ENCODE measurements at regions not wholly inside any gene's neighbourhood (a gene's known extent, or its start where the extent isn't known, plus 50 kb on each side); places are given as distances from the start of the nearest gene placed in this dataset.

DNA sequence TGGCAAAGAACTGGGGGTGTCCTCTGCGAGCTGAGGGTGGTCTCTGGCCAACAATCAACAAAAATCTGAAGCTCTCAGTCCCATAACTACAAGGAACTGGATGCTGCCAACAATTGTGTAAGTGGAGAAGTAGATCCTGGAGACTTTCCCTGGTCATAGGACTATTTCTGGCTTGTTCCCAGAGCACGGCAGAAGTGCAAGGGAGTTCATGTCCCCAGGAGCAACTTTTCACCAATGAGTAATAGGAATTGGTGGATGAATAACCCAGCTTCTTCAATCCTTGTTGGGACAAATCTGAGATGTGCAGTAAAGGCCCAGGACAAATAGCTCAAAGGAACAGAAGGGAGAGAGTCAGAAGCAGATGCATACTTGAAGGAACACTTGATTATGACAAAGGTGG, 95.5 kb downstream of the QRSL1 start:
- DNase-seq (ENCODE audit: low spot score) (no peak), ATAC-seq (no peak)
- Histone ChIP-seq H3K79me2 (replicated peaks; ENCODE audit: insufficient read depth) (no peaks in the 10 kb centered on the region), H3K36me3 (ENCODE audit: insufficient read depth) (no peaks in the 10 kb centered on the region), H3K27me3 (ENCODE audit: insufficient read depth) (no peaks in the 10 kb centered on the region), H3F3A (replicated peaks; ENCODE audit: low read depth) (no peaks in the 10 kb centered on the region), H3K9me2 (ENCODE audit: insufficient read depth) (0 out of 2 replicates have a peak, but pooled peaks cover 3% of the 10 kb centered on the region), H3K4me3 (no peak overlapping the region), H2AFZ (no peak overlapping the region), H3K4me2 (no peak overlapping the region), H3K4me1 (ENCODE audit: insufficient read depth) (no peaks in the 10 kb centered on the region), H4K20me1 (replicated peaks; ENCODE audit: insufficient read depth) (no peaks in the 10 kb centered on the region), H3K27ac (ENCODE audit: low read depth) (no peak overlapping the region)
- Mint-ChIP-seq H3K9me3 (no peaks in the 10 kb centered on the region; the same call in 2 of the 3 replicates), H3K27ac (no peak overlapping the region), H3K27me3 (ENCODE audit: insufficient read depth, low read depth, poor library complexity) (peaks cover 9% of the 10 kb centered on the region), H3K4me3 (no peak overlapping the region), H3K36me3 (ENCODE audit: low read depth) (no peaks in the 10 kb centered on the region), H3K4me1 (0 out of 3 replicates have a peak, but pooled peaks cover 7% of the 10 kb centered on the region)
- TF ChIP-seq ZNF331 (CRISPR knock-in tag; IDR thresholded peaks at IDR 0.05; ENCODE audit: low read depth) (no peak), EZH2 (IDR thresholded peaks at IDR 0.05; ENCODE audit: low read depth, unreplicated experiment) (no peak), NANOG (IDR thresholded peaks at IDR 0.05; ENCODE audit: borderline replicate concordance) (no peak)
- TF ChIP-seq, protein P1, sequence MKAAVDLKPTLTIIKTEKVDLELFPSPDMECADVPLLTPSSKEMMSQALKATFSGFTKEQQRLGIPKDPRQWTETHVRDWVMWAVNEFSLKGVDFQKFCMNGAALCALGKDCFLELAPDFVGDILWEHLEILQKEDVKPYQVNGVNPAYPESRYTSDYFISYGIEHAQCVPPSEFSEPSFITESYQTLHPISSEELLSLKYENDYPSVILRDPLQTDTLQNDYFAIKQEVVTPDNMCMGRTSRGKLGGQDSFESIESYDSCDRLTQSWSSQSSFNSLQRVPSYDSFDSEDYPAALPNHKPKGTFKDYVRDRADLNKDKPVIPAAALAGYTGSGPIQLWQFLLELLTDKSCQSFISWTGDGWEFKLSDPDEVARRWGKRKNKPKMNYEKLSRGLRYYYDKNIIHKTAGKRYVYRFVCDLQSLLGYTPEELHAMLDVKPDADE (IDR thresholded peaks at IDR 0.05): no peak
- TF ChIP-seq, protein P2, sequence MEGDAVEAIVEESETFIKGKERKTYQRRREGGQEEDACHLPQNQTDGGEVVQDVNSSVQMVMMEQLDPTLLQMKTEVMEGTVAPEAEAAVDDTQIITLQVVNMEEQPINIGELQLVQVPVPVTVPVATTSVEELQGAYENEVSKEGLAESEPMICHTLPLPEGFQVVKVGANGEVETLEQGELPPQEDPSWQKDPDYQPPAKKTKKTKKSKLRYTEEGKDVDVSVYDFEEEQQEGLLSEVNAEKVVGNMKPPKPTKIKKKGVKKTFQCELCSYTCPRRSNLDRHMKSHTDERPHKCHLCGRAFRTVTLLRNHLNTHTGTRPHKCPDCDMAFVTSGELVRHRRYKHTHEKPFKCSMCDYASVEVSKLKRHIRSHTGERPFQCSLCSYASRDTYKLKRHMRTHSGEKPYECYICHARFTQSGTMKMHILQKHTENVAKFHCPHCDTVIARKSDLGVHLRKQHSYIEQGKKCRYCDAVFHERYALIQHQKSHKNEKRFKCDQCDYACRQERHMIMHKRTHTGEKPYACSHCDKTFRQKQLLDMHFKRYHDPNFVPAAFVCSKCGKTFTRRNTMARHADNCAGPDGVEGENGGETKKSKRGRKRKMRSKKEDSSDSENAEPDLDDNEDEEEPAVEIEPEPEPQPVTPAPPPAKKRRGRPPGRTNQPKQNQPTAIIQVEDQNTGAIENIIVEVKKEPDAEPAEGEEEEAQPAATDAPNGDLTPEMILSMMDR (conservative IDR thresholded peaks at IDR 0.05; ENCODE audit: low read depth in 2 of 2): no peak
- TF ChIP-seq, protein P3, sequence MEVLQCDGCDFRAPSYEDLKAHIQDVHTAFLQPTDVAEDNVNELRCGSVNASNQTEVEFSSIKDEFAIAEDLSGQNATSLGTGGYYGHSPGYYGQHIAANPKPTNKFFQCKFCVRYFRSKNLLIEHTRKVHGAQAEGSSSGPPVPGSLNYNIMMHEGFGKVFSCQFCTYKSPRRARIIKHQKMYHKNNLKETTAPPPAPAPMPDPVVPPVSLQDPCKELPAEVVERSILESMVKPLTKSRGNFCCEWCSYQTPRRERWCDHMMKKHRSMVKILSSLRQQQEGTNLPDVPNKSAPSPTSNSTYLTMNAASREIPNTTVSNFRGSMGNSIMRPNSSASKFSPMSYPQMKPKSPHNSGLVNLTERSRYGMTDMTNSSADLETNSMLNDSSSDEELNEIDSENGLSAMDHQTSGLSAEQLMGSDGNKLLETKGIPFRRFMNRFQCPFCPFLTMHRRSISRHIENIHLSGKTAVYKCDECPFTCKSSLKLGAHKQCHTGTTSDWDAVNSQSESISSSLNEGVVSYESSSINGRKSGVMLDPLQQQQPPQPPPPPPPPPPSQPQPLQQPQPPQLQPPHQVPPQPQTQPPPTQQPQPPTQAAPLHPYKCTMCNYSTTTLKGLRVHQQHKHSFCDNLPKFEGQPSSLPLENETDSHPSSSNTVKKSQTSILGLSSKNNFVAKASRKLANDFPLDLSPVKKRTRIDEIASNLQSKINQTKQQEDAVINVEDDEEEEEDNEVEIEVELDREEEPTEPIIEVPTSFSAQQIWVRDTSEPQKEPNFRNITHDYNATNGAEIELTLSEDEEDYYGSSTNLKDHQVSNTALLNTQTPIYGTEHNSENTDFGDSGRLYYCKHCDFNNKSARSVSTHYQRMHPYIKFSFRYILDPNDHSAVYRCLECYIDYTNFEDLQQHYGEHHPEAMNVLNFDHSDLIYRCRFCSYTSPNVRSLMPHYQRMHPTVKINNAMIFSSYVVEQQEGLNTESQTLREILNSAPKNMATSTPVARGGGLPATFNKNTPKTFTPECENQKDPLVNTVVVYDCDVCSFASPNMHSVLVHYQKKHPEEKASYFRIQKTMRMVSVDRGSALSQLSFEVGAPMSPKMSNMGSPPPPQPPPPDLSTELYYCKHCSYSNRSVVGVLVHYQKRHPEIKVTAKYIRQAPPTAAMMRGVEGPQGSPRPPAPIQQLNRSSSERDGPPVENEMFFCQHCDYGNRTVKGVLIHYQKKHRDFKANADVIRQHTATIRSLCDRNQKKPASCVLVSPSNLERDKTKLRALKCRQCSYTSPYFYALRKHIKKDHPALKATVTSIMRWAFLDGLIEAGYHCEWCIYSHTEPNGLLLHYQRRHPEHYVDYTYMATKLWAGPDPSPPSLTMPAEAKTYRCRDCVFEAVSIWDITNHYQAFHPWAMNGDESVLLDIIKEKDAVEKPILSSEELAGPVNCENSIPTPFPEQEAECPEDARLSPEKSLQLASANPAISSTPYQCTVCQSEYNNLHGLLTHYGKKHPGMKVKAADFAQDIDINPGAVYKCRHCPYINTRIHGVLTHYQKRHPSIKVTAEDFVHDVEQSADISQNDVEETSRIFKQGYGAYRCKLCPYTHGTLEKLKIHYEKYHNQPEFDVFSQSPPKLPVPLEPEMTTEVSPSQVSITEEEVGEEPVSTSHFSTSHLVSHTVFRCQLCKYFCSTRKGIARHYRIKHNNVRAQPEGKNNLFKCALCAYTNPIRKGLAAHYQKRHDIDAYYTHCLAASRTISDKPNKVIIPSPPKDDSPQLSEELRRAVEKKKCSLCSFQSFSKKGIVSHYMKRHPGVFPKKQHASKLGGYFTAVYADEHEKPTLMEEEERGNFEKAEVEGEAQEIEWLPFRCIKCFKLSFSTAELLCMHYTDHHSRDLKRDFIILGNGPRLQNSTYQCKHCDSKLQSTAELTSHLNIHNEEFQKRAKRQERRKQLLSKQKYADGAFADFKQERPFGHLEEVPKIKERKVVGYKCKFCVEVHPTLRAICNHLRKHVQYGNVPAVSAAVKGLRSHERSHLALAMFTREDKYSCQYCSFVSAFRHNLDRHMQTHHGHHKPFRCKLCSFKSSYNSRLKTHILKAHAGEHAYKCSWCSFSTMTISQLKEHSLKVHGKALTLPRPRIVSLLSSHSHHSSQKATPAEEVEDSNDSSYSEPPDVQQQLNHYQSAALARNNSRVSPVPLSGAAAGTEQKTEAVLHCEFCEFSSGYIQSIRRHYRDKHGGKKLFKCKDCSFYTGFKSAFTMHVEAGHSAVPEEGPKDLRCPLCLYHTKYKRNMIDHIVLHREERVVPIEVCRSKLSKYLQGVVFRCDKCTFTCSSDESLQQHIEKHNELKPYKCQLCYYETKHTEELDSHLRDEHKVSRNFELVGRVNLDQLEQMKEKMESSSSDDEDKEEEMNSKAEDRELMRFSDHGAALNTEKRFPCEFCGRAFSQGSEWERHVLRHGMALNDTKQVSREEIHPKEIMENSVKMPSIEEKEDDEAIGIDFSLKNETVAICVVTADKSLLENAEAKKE (CRISPR knock-in tag; IDR thresholded peaks at IDR 0.05): no peak
- TF ChIP-seq, protein P4, sequence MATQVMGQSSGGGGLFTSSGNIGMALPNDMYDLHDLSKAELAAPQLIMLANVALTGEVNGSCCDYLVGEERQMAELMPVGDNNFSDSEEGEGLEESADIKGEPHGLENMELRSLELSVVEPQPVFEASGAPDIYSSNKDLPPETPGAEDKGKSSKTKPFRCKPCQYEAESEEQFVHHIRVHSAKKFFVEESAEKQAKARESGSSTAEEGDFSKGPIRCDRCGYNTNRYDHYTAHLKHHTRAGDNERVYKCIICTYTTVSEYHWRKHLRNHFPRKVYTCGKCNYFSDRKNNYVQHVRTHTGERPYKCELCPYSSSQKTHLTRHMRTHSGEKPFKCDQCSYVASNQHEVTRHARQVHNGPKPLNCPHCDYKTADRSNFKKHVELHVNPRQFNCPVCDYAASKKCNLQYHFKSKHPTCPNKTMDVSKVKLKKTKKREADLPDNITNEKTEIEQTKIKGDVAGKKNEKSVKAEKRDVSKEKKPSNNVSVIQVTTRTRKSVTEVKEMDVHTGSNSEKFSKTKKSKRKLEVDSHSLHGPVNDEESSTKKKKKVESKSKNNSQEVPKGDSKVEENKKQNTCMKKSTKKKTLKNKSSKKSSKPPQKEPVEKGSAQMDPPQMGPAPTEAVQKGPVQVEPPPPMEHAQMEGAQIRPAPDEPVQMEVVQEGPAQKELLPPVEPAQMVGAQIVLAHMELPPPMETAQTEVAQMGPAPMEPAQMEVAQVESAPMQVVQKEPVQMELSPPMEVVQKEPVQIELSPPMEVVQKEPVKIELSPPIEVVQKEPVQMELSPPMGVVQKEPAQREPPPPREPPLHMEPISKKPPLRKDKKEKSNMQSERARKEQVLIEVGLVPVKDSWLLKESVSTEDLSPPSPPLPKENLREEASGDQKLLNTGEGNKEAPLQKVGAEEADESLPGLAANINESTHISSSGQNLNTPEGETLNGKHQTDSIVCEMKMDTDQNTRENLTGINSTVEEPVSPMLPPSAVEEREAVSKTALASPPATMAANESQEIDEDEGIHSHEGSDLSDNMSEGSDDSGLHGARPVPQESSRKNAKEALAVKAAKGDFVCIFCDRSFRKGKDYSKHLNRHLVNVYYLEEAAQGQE (IDR thresholded peaks at IDR 0.05; ENCODE audit: unreplicated experiment): no peak

Data from GM23338 (cell line).